Liver (tissue), 8 donors: ENCODE measurements at regions not wholly inside any gene's neighbourhood (a gene's known extent, or its start where the extent isn't known, plus 50 kb on each side); places are given as distances from the start of the nearest gene placed in this dataset.

Experiments
- DNase-seq: peaks from one replicate; pipeline ENCODE4 v3.0.0-alpha.2; 2017; ENCODE audit warnings: low spot score
- H3K27ac ChIP-seq, 2 donors: one replicate each; pipeline ENCODE4 v1.7.0; 2013; ENCODE audit warnings: inconsistent platforms in 2 of 2, low read length in 2 of 2, control low read depth in 1 of 2, low read depth in 1 of 2, mild to moderate bottlenecking in 1 of 2
- H3K27me3 ChIP-seq, 4 donors: one replicate each; pipeline versions ENCODE4 v1.6.1 to v1.7.0; 2013; ENCODE audit warnings: low read length in 3 of 4, inconsistent platforms in 1 of 4, mild to moderate bottlenecking in 1 of 4, moderate library complexity in 1 of 4; ENCODE audit not compliant: control insufficient read depth in 4 of 4, insufficient read depth in 4 of 4
- H3K36me3 ChIP-seq, 4 donors: one replicate each; pipeline versions ENCODE4 v1.6.1 to v1.7.0; 2013; ENCODE audit warnings: low read length in 3 of 4, mild to moderate bottlenecking in 3 of 4, low read depth in 1 of 4, moderate library complexity in 1 of 4; ENCODE audit not compliant: control insufficient read depth in 4 of 4, insufficient read depth in 3 of 4
- H3K4me1 ChIP-seq, 4 donors: one replicate each; pipeline versions ENCODE4 v1.6.1 to v1.7.0; 2013; ENCODE audit warnings: low read length in 3 of 4, mild to moderate bottlenecking in 3 of 4, moderate library complexity in 1 of 4; ENCODE audit not compliant: control insufficient read depth in 4 of 4, insufficient read depth in 4 of 4
- H3K4me3 ChIP-seq, 3 donors: one replicate each; pipeline versions ENCODE4 v1.6.1 to v1.7.0; 2013; ENCODE audit warnings: low read length in 3 of 3, control low read depth in 1 of 3, low read depth in 1 of 3, mild to moderate bottlenecking in 1 of 3
- H3K9ac ChIP-seq, 2 donors: one replicate each; pipeline ENCODE4 v1.7.0; 2013; ENCODE audit warnings: low read length in 2 of 2, mild to moderate bottlenecking in 2 of 2, moderate library complexity in 2 of 2, control low read depth in 1 of 2, low read depth in 1 of 2
- H3K9me3 ChIP-seq, 4 donors: one replicate each; pipeline versions ENCODE4 v1.6.1 to v1.7.0; 2013; ENCODE audit warnings: low read length in 3 of 4; ENCODE audit not compliant: control insufficient read depth in 4 of 4
- ATF3 ChIP-seq: IDR thresholded peaks from 2 replicates; pipeline ENCODE4 v1.6.1; 2016; ENCODE audit warnings: antibody characterized with exemption
- EGR1 ChIP-seq, 2 donors: IDR thresholded peaks; 2 replicates each; pipeline ENCODE4 v1.6.1; 2016 to 2018; ENCODE audit warnings: antibody characterized with exemption in 2 of 2, low read depth in 2 of 2
- FOXA1 ChIP-seq: IDR thresholded peaks from 2 replicates; pipeline ENCODE4 v1.6.1; 2016; ENCODE audit warnings: antibody characterized with exemption
- FOXA2 ChIP-seq: IDR thresholded peaks from 2 replicates; pipeline ENCODE4 v1.6.1; 2016; ENCODE audit warnings: antibody characterized with exemption
- GABPA ChIP-seq, 2 donors: IDR thresholded peaks in 1 of 2; conservative IDR thresholded peaks in 1 of 2; 2 replicates each; pipeline ENCODE4 v1.6.1; 2016; ENCODE audit warnings: antibody characterized with exemption in 2 of 2, mild to moderate bottlenecking in 1 of 2, moderate library complexity in 1 of 2
- HNF4A ChIP-seq, 2 donors: conservative IDR thresholded peaks; 2 replicates each; pipeline ENCODE4 v1.6.1; 2016; ENCODE audit warnings: antibody characterized with exemption in 2 of 2, mild to moderate bottlenecking in 2 of 2
- HNF4G ChIP-seq: IDR thresholded peaks from 2 replicates; pipeline ENCODE4 v1.6.1; 2016; ENCODE audit warnings: antibody characterized with exemption
- JUND ChIP-seq, 2 donors: IDR thresholded peaks; 2 replicates each; pipeline ENCODE4 v1.6.1; 2016; ENCODE audit warnings: antibody characterized with exemption in 2 of 2
- MAX ChIP-seq: IDR thresholded peaks from 2 replicates; pipeline ENCODE4 v1.6.1; 2016; ENCODE audit warnings: antibody characterized with exemption
- NR2F2 ChIP-seq: IDR thresholded peaks from 2 replicates; pipeline ENCODE4 v1.6.1; 2016; ENCODE audit warnings: antibody characterized with exemption
- RAD21 ChIP-seq, 2 donors: IDR thresholded peaks; 2 replicates each; pipeline ENCODE4 v1.6.1; 2016; ENCODE audit warnings: antibody characterized with exemption in 2 of 2, mild to moderate bottlenecking in 2 of 2
- REST ChIP-seq: IDR thresholded peaks from 2 replicates; pipeline ENCODE4 v1.6.1; 2016; ENCODE audit warnings: antibody characterized with exemption, mild to moderate bottlenecking
- RXRA ChIP-seq, 2 donors: IDR thresholded peaks; 2 replicates each; pipeline ENCODE4 v1.6.1; 2017 to 2018; ENCODE audit warnings: antibody characterized with exemption in 2 of 2, mild to moderate bottlenecking in 1 of 2
- SP1 ChIP-seq: IDR thresholded peaks from 2 replicates; pipeline ENCODE4 v1.6.1; 2018; ENCODE audit warnings: antibody characterized with exemption, mild to moderate bottlenecking
- TAF1 ChIP-seq: conservative IDR thresholded peaks from 2 replicates; pipeline ENCODE4 v1.6.1; 2016; ENCODE audit warnings: antibody characterized with exemption, mild to moderate bottlenecking
- YY1 ChIP-seq: IDR thresholded peaks from 2 replicates; pipeline ENCODE4 v1.6.1; 2016; ENCODE audit warnings: antibody characterized with exemption, mild to moderate bottlenecking
- ZBTB33 ChIP-seq: IDR thresholded peaks from 2 replicates; pipeline ENCODE4 v1.6.1; 2016; ENCODE audit warnings: antibody characterized with exemption
- WGBS: extraction: QIAGEN DNeasy Blood & Tissue Kit; methylation state at CpG from one replicate; pipeline ENCODE4 v1.1.7; 2013; 5-methylcytosine and 5-hydroxymethylcytosine counted together
- TF ChIP-seq, protein P1 (sequence below): fragments of 150-350 bp; IDR thresholded peaks from 2 replicates; pipeline ENCODE4 v1.5.1; 2017; ENCODE audit warnings: improper control_type of control experiment, low read depth, low read length; ENCODE audit not compliant: missing input control
- donor health status: healthy.
- donor health status: healthy.
- donor health status: healthy.
- donor health status: healthy.
- donor health status: healthy.

- Histone ChIP-seq H3K9me3 (no peaks in the 10 kb centered on the region), H3K36me3 (no peaks in the 10 kb centered on the region), H3K4me3 (no peak overlapping the region), H3K9ac (no peak overlapping the region), H3K27ac (no peak overlapping the region), H3K4me1 (peaks cover 3 to 13% (median 9%) of the 10 kb centered on the region in 4 donors), H3K27me3 (no peaks in the 10 kb centered on the region)
- no peak for TF ChIP-seq EGR1 (IDR thresholded peaks at IDR 0.05; ENCODE audit: low read depth in 2 of 2)
- TF ChIP-seq FOXA2: no peak
- TF ChIP-seq SP1: no peak
- TF ChIP-seq JUND (IDR thresholded peaks at IDR 0.05): no peak
- TF ChIP-seq ZBTB33: no peak
- no peak for TF ChIP-seq REST
- no peak for TF ChIP-seq NR2F2
- no peak for TF ChIP-seq HNF4G
- no peak for TF ChIP-seq MAX
- no peak for DNase-seq
- 94% methylated on average over 43 of the region's 43 CpGs for WGBS
Measured at GRCh38 chr7:371779-372545, 82.0 kb downstream of the FOXL3 start.

DNA sequence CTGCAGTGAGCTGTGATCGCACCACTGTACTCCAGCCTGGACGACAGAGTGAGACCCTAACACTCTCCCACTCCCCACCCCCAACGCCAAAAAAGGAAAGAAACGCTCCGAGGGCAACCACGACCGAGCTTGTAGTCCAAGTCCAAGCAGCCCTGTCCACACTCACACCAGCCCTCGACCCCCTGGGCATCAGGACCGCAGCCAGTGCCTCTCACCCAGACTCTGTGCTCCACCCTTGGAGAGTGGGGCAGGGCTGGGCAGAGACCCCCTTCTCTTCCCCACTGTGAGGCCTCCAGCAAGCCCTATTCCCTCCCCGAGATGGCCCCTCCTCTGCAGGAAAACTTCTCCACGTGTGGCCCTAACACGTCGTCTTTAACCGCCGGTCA lies 82.6 kb downstream of the FOXL3 start:
- H3K4me3 ChIP-seq: no peak overlapping the region
- DNase-seq: no peak
- H3K27me3 ChIP-seq: no peaks in the 10 kb centered on the region
- WGBS: 72% methylated on average over 15 of the region's 15 CpGs
- no peaks in the 10 kb centered on the region for H3K9me3 ChIP-seq
- H3K4me1 ChIP-seq: peaks cover 3 to 13% (median 9%) of the 10 kb centered on the region in 4 donors
- no peak overlapping the region for H3K27ac ChIP-seq
- no peak overlapping the region for H3K9ac ChIP-seq
- no peaks in the 10 kb centered on the region for H3K36me3 ChIP-seq
- TF ChIP-seq TAF1 (no peak), RXRA (IDR thresholded peaks at IDR 0.05) (no peak), EGR1 (IDR thresholded peaks at IDR 0.05; ENCODE audit: low read depth in 2 of 2) (no peak), GABPA (IDR thresholded peaks at IDR 0.05 in 1 of 2, conservative IDR thresholded peaks at IDR 0.05 in 1 of 2) (no peak), FOXA1 (no peak), HNF4A (conservative IDR thresholded peaks at IDR 0.05) (no peak), YY1 (no peak), HNF4G (no peak), NR2F2 (no peak), ATF3 (no peak), ZBTB33 (no peak), JUND (IDR thresholded peaks at IDR 0.05) (no peak), SP1 (no peak), RAD21 (IDR thresholded peaks at IDR 0.05) (no peak), REST (no peak), FOXA2 (no peak)
- TF ChIP-seq, protein P1, sequence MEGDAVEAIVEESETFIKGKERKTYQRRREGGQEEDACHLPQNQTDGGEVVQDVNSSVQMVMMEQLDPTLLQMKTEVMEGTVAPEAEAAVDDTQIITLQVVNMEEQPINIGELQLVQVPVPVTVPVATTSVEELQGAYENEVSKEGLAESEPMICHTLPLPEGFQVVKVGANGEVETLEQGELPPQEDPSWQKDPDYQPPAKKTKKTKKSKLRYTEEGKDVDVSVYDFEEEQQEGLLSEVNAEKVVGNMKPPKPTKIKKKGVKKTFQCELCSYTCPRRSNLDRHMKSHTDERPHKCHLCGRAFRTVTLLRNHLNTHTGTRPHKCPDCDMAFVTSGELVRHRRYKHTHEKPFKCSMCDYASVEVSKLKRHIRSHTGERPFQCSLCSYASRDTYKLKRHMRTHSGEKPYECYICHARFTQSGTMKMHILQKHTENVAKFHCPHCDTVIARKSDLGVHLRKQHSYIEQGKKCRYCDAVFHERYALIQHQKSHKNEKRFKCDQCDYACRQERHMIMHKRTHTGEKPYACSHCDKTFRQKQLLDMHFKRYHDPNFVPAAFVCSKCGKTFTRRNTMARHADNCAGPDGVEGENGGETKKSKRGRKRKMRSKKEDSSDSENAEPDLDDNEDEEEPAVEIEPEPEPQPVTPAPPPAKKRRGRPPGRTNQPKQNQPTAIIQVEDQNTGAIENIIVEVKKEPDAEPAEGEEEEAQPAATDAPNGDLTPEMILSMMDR: no peak
